Pancreas (tissue), 10 donors: ENCODE measurements at regions not wholly inside any gene's neighbourhood (a gene's known extent, or its start where the extent isn't known, plus 50 kb on each side); places are given as distances from the start of the nearest gene placed in this dataset.

Source experiments
- ATAC-seq, 4 donors: fragments of 200-7000 bp; cut with Tn5 transposase; one replicate each; pipeline versions ENCODE4 v1.8.0 to v1.9.1; 2020; ENCODE audit warnings: mild to moderate bottlenecking in 4 of 4, moderate library complexity in 4 of 4
- DNase-seq, 6 donors: peaks; one replicate each; pipeline ENCODE4 v3.0.0-alpha.2; 2020
- FAIRE-seq: peaks from 2 replicates; lab custom pipeline; 2012; peaks lifted over from hg19 to GRCh38; lab: Jason Lieb, UNC
- H3K27ac ChIP-seq, 4 donors: fragments of 200-600 bp; sonication (generic); 1 replicate in 3 of 4; 2 replicates in 1 of 4; pipeline versions ENCODE4 v1.5.0 to v1.8.0; 2020
- H3K27me3 ChIP-seq, 4 donors: fragments of 200-600 bp; one replicate each; pipeline ENCODE4 v1.8.0; 2021
- H3K36me3 ChIP-seq, 3 donors: fragments of 200-600 bp; sonication (generic) in 1 of 3; one replicate each; pipeline versions ENCODE4 v1.5.0 to v1.8.0; 2020 to 2021
- H3K4me1 ChIP-seq, 3 donors: fragments of 200-600 bp; one replicate each; pipeline ENCODE4 v1.8.0; 2021
- H3K4me3 ChIP-seq, 4 donors: fragments of 200-600 bp; sonication (generic) in 2 of 4; one replicate each; pipeline versions ENCODE4 v1.5.0 to v1.8.0; 2020 to 2021
- H3K9me3 ChIP-seq, 4 donors: fragments of 200-600 bp; one replicate each; pipeline ENCODE4 v1.8.0; 2021
- CTCF ChIP-seq, 4 donors: fragments of 200-600 bp; sonication (generic) in 3 of 4; IDR thresholded peaks; one replicate each; pipeline versions ENCODE4 v1.5.0 to v1.8.0; 2021; ENCODE audit warnings: antibody characterized with exemption in 4 of 4
- WGBS, 2 donors: extraction: QIAGEN DNeasy Blood & Tissue Kit; methylation state at CpG; one replicate each; pipeline ENCODE4 v1.1.7; 2013; 5-methylcytosine and 5-hydroxymethylcytosine counted together
- intact Hi-C, 3 donors: fragments of 100-400 bp; cut with DNase I; formaldehyde crosslinking; loops; one replicate each; pipeline versions ENCODE4 v1.11.1 to v1.14.2; 2022
- donor health status: healthy with polysubstance abuse.
- donor health status: DM: no; HTN: no; CAD: no; lungs with moderate emphysema.
- donor health status: DM: no; HTN: no; CAD: no.
- donor health status: control.
- donor health status: control.
- donor health status: Bipolar disorder and iron deficiency.
- donor health status: DM: yes; HTN: yes; CAD: no.
- donor health status: DM: no; HTN: no; CAD: no.
- donor health status: DM: no; HTN: no; CAD: no.
- donor health status: DM: yes; HTN: yes; CAD: no.

DNA sequence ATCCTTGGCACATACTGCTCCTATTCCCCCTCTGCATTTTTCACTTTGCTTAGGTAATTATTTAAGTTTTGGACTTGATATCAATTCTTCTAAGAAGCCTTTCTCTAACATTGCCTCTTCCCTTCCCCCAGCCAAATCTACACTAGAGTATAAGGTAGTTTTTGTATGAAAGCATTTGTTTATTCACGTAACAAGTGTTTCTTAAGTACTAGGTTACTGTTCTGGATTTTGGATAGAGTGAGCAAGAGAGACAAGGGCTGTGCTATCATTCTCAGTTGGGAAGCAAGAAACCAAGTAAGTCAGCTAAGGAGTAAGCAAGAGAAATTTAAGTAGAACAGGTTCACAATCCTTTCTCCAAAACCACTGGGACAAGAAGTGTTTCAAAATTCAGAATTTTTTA lies 55.9 kb upstream of the HHIP start:
- FAIRE-seq, result no peak

GRCh38 chr4:144591401-144591800 lies 54.6 kb upstream of the HHIP start:
- 12% methylated on average over 2 of the region's 2 CpGs for WGBS, 2 donors
- intact Hi-C loops, result no loop called here
- no peaks in the 10 kb centered on the region for H3K27me3 ChIP-seq
- no peak overlapping the region for H3K27ac ChIP-seq
- peak in 2 of 4 donors; percentile 29 to 44 for ATAC-seq
- no peak for TF ChIP-seq CTCF (IDR thresholded peaks at IDR 0.05)
- H3K9me3 ChIP-seq, result no peaks in the 10 kb centered on the region
- FAIRE-seq, result no peak
- no peaks in the 10 kb centered on the region for H3K4me1 ChIP-seq
- no peak overlapping the region for H3K4me3 ChIP-seq
- H3K36me3 ChIP-seq, result no peaks in the 10 kb centered on the region
- no peak for DNase-seq

More for the DNA sequence above, 55.9 kb upstream of the HHIP start:
- no peak overlapping the region for H3K27ac ChIP-seq
- no peaks in the 10 kb centered on the region for H3K27me3 ChIP-seq
- DNase-seq (no peak), ATAC-seq (no peak)
- intact Hi-C loops, result no loop called here
- no peak for TF ChIP-seq CTCF (IDR thresholded peaks at IDR 0.05)
- no peaks in the 10 kb centered on the region for H3K36me3 ChIP-seq
- H3K4me1 ChIP-seq, result no peaks in the 10 kb centered on the region
- H3K4me3 ChIP-seq, result no peak overlapping the region
- H3K9me3 ChIP-seq, result no peaks in the 10 kb centered on the region
- WGBS, 2 donors, result 89 to 91% methylated on average over 1 of the region's 1 CpG

DNA sequence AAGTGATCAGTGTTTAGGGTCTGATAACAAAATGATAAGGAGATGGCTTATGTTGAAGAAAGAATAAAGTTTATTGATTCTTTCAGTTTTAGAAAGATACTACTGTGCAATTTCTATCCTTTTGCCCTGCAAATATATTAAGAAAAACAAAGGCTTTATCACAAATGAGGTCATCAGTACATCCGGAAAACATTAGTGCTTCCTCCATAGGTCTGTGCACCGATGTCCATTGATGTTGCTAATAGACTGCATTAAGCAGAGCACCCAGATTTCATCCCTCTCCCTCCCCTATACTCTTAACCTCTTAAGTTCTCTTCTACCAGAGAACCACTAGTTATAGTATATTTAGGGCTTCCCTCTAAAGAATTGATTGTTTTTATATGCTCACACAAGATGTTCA lies 53.7 kb upstream of the HHIP start:
- TF ChIP-seq CTCF (IDR thresholded peaks at IDR 0.05), result no peak
- H3K27ac ChIP-seq, result no peak overlapping the region
- no peak for ATAC-seq
- no peak for DNase-seq
- no peaks in the 10 kb centered on the region for H3K4me1 ChIP-seq
- H3K27me3 ChIP-seq, result no peaks in the 10 kb centered on the region
- FAIRE-seq, result no peak
- 73 to 80% methylated on average over 2 of the region's 2 CpGs for WGBS, 2 donors
- no peaks in the 10 kb centered on the region for H3K9me3 ChIP-seq
- intact Hi-C loops, result no loop called here
- H3K36me3 ChIP-seq, result no peaks in the 10 kb centered on the region
- no peak overlapping the region for H3K4me3 ChIP-seq

GRCh38 chr4:144594471-144594986 lies 51.4 kb upstream of the HHIP start:
- Histone ChIP-seq H3K4me1 (no peaks in the 10 kb centered on the region), H3K27ac (no peak overlapping the region), H3K36me3 (no peaks in the 10 kb centered on the region), H3K9me3 (no peaks in the 10 kb centered on the region), H3K27me3 (no peaks in the 10 kb centered on the region), H3K4me3 (no peak overlapping the region)
- DNase-seq (no peak), ATAC-seq (no peak), FAIRE-seq (no peak)
- intact Hi-C loops, result no loop called here
- TF ChIP-seq CTCF (IDR thresholded peaks at IDR 0.05), result no peak
- WGBS, 2 donors, result 83 to 86% methylated on average over 1 of the region's 1 CpG

DNA sequence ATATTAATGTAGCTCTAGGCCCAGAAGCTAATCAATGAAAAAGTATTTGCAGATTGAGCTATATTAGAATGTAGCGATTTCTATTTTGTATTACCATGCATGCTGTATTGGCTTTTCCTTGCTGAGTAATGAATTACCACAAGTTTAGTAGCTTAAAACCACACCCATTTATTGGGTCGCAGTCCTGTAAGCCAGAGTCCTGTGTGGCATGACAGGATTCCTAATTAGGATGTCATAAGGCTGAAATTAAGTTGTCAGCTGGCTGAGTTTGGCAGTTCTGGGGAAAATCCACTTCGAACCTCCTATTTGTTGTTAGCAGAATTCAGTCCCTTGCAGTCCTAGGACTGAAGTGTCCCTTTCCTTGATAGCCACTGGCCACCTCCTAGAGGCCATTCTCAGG lies 50.3 kb upstream of the HHIP start:
- FAIRE-seq (no peak), ATAC-seq (no peak), DNase-seq (no peak)
- no peak overlapping the region for H3K27ac ChIP-seq
- H3K4me3 ChIP-seq, result no peak overlapping the region
- H3K27me3 ChIP-seq, result no peaks in the 10 kb centered on the region
- intact Hi-C loops, result no loop called here
- H3K36me3 ChIP-seq, result no peaks in the 10 kb centered on the region
- no peaks in the 10 kb centered on the region for H3K9me3 ChIP-seq
- 87% methylated on average over 3 of the region's 3 CpGs for WGBS, 2 donors
- H3K4me1 ChIP-seq, result no peaks in the 10 kb centered on the region
- no peak for TF ChIP-seq CTCF (IDR thresholded peaks at IDR 0.05)
